Jurkat, Clone E6-1 (cell line): ENCODE measurements at regions not wholly inside any gene's neighbourhood (a gene's known extent, or its start where the extent isn't known, plus 50 kb on each side); places are given as distances from the start of the nearest gene placed in this dataset.
A peak's percentile ranks its signal among the peaks of the same experiment; 100 is the strongest.
"Not testable (repeated sequence)": the region's sequence is repeated elsewhere in the genome, so short reads cannot be mapped to it uniquely, and the experiment has no call there.

ENCODE experiments used
- DNase-seq: peaks from one replicate; pipeline ENCODE4 v3.0.0-alpha.2; 2011; ENCODE audit warnings: low read depth, low spot score
- H3K4me3 ChIP-seq: 2 replicates; pipeline ENCODE4 v1.5.1; 2011; ENCODE audit warnings: mild to moderate bottlenecking, low read length, control low read depth, moderate library complexity

DNA sequence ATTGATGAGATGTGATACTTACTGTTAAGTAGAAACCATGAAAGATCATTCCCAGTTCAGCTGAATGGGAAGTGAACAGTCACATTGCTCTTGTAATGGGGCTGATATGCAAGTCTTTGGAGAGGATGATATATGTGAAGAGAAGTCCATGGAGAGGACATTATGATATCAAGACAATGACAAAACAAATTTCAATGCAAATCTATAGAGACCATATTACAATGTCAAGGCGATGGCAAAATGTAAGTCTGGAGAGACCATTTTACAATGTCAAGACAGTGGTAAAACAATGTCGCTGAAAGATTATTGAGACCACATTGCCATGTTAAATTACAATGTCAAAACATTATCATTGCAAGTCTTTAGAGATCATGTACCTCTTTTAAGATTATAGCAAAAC, 277.1 kb upstream of the MEIS2 start:
- no peak for DNase-seq
- H3K4me3 ChIP-seq, result no peak overlapping the region

DNA sequence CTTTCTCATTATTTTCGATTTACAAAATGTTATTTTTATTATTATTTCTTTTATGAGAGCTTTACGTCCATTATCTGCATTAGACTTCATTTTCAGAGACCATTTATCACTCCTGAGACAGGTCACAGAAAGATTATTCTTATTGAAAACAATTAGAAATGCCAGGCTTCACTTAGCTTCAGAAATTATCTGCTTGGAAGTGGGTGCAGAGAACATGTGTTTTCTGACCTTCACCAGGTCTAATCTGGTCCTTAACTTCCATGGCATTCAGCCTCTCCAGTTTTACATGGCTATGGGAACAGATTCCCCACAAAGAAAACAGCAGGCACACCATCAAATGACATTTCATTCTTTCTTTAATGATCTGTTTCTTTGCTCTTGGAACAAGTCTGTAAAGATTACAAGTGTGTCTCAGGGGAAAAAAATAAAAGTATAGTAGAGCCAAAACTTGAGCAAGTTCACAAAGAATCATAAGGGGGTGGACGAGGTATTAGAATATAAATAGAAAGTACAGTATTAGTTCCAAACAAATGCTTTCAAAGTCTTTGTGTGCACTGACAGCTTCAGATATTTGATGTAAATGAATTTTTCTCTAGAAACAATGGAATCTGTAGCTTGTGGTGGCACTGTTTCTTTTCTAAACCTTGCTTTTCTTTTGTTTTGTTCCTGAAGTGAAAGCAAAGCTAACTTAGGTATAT, 294.2 kb upstream of the MEIS2 start:
- no peak for DNase-seq
- H3K4me3 ChIP-seq, result no peak overlapping the region

DNA sequence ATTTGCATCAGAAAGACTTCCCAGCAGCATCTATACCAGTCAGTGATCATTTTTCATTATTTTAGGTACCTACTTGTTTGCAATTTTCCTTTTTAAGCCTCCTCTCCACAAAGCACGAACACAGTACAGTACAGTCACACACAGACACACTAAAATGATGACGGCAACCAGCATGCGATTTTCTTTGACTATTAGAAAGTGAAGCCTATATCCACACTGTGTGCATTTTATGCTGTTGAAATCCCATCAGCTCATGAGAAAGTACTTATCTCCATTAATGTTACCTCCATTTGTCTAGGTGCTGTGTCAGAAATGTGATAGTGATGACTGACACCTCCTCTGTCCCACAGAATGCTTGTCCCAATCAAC, 294.7 kb upstream of the MEIS2 start:
- DNase-seq, result no peak
- no peak overlapping the region for H3K4me3 ChIP-seq

DNA sequence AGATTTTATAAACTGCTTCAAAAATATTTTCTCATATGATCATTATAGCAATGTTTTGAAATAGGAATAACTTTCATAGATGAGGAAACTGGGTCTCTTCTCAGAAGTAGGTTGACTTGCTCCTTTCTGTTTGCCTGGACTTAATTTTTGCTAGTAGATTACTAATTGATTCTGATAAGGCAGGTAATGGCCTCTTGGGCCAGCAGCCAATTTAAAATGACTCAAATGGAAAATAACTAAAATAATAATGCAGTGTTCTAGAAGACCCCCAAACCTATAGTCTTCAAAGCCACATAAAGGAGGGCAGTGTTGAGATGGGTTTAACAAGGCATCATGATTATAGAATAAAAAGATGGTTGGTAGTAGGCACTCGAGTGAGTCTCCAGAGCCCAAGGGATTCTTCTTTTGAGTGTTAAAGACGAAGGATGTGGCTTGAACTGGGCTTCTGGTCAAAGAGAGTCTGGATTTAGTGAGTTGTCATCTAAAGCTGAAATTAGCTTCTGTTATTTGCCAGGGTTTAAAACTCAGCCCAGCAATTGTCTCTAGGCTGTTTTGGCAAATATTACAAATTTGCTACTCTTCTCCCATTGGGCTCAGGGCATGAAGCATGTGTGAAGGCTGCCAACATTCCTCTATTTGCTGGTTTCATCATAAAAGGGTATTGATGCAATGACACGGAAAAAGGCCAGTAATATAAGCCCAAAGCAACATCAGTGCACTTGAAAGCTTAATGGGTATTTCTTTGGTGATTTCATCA, 297.1 kb upstream of the MEIS2 start:
- no peak for DNase-seq
- no peak overlapping the region for H3K4me3 ChIP-seq

GRCh38 chr15:37416103-37416502, 315.8 kb upstream of the MEIS2 start:
- no peak overlapping the region for H3K4me3 ChIP-seq
- DNase-seq, result no peak

GRCh38 chr15:37425541-37425940, 325.2 kb upstream of the MEIS2 start:
- no peak for DNase-seq
- H3K4me3 ChIP-seq, result no peak overlapping the region

- H3K4me3 ChIP-seq, DNase-seq: not testable (repeated sequence)
These were observed 327.0 kb upstream of the MEIS2 start for GRCh38 chr15:37427393-37427792.

- DNase-seq, result no peak
- no peak overlapping the region for H3K4me3 ChIP-seq
These were observed 346.6 kb upstream of the MEIS2 start for GRCh38 chr15:37446921-37447320.

GRCh38 chr15:37452498-37452897, 352.1 kb upstream of the MEIS2 start:
- no peak for DNase-seq
- no peak overlapping the region for H3K4me3 ChIP-seq

DNA sequence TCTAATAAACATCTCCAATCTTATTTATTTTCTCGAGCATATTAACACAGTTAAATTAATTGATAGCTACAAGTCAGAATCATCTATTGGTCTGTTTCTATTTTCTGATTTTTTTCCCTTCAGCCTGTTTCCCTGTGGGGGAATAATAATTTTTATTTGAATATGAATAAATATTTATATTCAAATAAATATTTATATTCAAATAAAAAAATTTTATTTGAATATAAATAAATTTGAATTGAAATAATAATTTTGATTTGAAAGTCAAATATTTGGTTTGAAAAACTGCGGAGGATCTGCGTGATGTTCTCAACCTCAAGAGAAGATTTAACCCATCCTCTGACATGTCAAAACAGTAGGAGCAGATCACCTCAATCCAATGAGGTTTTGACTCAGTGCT, 380.1 kb upstream of the MEIS2 start:
- no peak for DNase-seq
- no peak overlapping the region for H3K4me3 ChIP-seq

DNA sequence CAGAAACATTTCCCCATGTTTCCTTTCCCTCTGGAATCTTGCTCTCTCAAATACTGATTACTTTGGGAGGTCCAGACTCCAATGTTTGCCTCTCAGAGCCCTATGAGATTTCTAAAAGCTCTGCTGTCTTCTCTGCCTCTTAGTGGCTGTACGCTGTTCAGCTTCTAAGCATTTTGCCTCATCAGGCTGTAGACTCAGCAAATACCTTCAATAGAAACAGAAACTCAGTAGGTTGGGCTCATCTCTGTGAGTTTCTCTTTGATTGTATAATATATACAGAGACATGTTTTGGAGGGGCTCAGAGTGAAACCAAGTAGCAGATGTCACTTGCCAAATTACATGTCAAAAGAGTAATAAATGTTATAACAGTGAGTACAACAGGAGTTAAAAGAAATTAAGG, 380.8 kb upstream of the MEIS2 start:
- no peak for DNase-seq

GRCh38 chr15:37483779-37484178, 383.4 kb upstream of the MEIS2 start:
- H3K4me3 ChIP-seq, result no peak overlapping the region
- no peak for DNase-seq

More for the DNA sequence above, 380.8 kb upstream of the MEIS2 start:
- H3K4me3 ChIP-seq, result no peak overlapping the region

DNA sequence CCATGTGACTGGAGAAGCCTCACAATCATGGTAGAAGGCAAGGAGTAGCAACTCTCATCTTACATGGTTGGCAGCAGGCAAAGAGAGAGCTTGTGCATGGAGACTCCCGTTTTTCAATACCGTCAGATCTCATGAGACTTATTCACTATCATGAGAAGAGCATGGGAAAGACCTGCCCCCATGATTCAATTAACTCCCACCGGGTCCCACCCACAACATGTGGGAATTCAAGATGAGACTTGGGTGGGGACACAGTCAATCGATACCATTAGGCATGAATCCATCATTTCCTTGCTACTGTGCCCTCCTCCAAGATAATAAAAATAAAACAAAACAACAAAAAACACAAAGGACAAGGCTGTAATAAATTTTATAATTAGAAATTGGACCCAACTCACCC, 384.7 kb upstream of the MEIS2 start:
- no peak overlapping the region for H3K4me3 ChIP-seq
- no peak for DNase-seq

DNA sequence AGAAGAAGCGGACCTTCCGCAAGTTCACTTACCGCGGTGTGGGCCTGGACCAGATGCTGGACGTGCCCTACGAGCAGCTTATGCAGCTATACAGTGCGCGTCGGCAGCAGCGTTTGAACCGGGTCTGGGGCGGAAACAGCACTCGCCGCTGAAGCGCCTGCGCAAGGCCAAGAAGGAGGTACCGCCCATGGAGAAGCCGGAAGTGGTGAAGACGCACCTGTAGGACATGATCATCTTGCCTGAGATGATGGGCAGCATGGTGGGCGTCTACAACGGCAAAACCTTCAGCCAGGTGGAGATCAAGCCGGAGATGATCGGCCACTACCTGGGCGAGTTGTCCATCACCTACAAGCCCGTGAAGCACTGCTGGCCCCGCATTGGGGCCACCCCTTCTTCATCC, 390.4 kb upstream of the MEIS2 start:
- no peak for DNase-seq

GRCh38 chr15:37516621-37517020, 416.3 kb upstream of the MEIS2 start:
- H3K4me3 ChIP-seq, result no peak overlapping the region
- DNase-seq, result no peak

More for the DNA sequence above, 390.4 kb upstream of the MEIS2 start:
- H3K4me3 ChIP-seq, result no peak overlapping the region

DNA sequence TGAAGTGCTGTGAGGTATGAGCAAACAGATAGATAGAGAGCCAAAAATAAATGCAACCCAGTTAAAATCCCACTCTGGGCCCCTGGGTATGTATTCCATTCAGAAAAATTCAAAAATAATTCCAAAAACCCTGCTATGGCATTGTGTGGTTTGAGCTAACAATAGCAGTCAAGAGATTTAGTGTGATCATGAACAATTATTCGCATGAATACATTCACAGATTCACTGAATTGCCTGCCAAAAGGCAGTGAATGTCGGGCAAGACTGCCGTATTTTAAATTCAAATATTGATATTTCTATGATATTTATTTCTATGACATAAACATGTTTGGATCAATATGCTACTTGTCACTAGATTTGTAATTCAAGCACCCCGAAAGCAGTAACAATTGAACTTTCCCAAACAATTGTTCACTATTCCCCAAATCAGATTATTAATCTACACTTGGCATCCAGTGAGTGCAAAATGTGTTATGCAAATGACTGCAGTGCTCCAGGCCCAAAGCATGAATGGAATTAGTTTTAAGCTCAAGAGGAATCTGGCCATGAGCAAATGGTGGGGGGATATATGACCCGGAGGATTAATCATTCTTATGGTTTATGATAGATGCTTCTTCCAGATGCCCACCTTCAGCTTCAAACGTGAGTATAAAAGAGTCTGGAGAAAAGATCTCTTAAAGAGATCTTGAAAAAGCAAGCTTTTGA, 417.0 kb upstream of the MEIS2 start:
- no peak overlapping the region for H3K4me3 ChIP-seq
- DNase-seq, result no peak

GRCh38 chr15:37518436-37518835, 416.0 kb upstream of the TMCO5A start:
- DNase-seq, result no peak
- H3K4me3 ChIP-seq, result no peak overlapping the region

DNA sequence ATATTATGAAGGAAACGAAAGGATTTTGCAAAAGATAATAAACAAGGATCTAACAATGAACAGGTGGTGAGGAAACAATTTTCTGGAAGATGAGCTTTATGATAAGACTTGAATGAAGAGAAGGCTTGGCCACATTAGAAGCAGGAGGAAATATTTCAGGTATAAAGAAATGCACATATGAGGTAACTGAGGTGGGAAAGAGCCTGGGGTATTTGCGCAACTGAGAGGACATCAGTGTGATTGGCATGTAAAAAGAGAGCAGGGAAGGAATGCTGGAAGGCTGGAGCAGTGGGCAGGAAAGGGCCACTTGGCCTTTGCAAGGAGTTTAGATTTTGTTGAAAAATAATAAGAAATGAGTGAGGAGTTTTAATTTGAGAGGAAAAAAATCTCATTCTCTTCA, 414.4 kb upstream of the TMCO5A start:
- no peak overlapping the region for H3K4me3 ChIP-seq
- peak; percentile 57 for DNase-seq

DNA sequence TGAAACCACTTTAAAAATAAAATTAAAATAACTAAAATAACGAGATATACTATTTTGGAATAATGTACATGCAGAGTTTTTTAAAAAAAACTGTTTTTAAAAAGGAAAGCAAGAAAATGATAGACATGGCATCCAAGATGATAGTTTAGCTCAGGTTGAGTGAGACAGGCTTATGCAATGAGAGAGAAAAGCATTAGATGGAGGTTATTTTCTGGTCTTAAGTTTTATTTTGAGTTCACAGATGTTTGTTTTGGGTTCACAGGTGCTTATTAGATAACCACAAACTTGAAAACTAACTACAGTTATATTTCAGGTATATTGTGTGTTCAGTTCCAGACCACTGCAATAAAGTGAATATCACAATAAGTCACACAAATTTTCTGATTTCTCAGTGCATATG, 413.6 kb upstream of the TMCO5A start:
- H3K4me3 ChIP-seq, result no peak overlapping the region
- DNase-seq, result no peak

- no peak for DNase-seq
These were observed 409.8 kb upstream of the TMCO5A start for GRCh38 chr15:37524601-37525000.

More at GRCh38 chr15:37524601-37525000, 409.8 kb upstream of the TMCO5A start:
- H3K4me3 ChIP-seq, result no peak overlapping the region
